ENCODE measurements at regions not wholly inside any gene's neighbourhood (a gene's known extent, or its start where the extent isn't known, plus 50 kb on each side); places are given as distances from the start of the nearest gene placed in this dataset.
A peak's percentile ranks its signal among the peaks of the same experiment; 100 is the strongest.

DNA sequence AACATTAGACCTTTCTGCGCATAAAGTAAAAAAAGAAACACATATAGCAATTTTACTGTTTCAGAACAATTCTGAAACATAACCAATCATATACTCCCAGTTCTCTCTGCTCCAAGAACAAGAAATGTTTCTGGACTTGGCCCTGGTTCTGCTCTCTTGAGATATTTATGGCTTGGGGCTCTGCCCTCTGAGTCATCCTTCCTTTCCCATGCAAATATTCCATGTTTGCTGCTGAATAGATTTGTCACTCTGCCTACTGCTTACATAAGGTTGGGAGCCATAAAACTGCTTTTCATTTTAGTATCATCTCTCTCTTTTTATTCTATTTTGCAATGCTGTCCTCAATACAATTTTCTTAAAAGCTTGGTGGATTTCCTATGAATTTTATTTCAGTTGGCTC lies 499.6 kb upstream of the ACVR2A start:
- Histone ChIP-seq H3K4me1 (ENCODE audit: low read depth) (no peaks in the 10 kb centered on the region), H3K27me3 (no peaks in the 10 kb centered on the region), H3K27ac (no peak overlapping the region), H3K36me3 (no peaks in the 10 kb centered on the region), H3K4me3 (no peak overlapping the region), H3K9me3 (ENCODE audit: low read depth) (no peaks in the 10 kb centered on the region)
- DNase-seq (ENCODE audit: low read depth in 1 of 2, low spot score in 1 of 2) = peak in 1 of 2 donors; percentile 32
- TF ChIP-seq, protein P1, sequence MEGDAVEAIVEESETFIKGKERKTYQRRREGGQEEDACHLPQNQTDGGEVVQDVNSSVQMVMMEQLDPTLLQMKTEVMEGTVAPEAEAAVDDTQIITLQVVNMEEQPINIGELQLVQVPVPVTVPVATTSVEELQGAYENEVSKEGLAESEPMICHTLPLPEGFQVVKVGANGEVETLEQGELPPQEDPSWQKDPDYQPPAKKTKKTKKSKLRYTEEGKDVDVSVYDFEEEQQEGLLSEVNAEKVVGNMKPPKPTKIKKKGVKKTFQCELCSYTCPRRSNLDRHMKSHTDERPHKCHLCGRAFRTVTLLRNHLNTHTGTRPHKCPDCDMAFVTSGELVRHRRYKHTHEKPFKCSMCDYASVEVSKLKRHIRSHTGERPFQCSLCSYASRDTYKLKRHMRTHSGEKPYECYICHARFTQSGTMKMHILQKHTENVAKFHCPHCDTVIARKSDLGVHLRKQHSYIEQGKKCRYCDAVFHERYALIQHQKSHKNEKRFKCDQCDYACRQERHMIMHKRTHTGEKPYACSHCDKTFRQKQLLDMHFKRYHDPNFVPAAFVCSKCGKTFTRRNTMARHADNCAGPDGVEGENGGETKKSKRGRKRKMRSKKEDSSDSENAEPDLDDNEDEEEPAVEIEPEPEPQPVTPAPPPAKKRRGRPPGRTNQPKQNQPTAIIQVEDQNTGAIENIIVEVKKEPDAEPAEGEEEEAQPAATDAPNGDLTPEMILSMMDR (IDR thresholded peaks at IDR 0.05; ENCODE audit: low read depth, low read length) = no peak

DNA sequence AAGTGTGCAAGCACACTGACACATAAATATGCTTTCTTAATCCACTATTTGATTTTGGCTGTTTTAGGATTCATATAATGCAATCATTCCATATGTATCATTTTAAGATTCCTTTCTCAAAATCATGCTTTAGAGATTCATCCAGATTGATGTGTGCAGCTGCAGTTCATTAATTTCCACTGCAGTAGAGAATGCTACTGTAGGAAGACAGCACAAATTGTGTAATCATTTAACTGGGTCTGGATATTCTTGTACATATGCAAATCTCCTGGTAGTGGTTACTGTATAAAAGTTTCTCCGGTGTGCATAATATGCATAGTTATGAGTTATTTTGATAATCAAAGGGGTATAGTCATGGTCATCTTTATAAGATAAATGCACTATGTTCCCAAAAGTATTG lies 502.5 kb upstream of the ACVR2A start:
- no peaks in the 10 kb centered on the region for H3K36me3 ChIP-seq
- no peak overlapping the region for H3K4me3 ChIP-seq
- H3K4me1 ChIP-seq (ENCODE audit: low read depth) = no peaks in the 10 kb centered on the region
- H3K27me3 ChIP-seq = no peaks in the 10 kb centered on the region
- no peak for DNase-seq (ENCODE audit: low read depth in 1 of 2, low spot score in 1 of 2)
- H3K27ac ChIP-seq = no peak overlapping the region
- H3K9me3 ChIP-seq (ENCODE audit: low read depth) = no peaks in the 10 kb centered on the region
- TF ChIP-seq, protein P1 (IDR thresholded peaks at IDR 0.05; ENCODE audit: low read depth, low read length) = no peak

DNA sequence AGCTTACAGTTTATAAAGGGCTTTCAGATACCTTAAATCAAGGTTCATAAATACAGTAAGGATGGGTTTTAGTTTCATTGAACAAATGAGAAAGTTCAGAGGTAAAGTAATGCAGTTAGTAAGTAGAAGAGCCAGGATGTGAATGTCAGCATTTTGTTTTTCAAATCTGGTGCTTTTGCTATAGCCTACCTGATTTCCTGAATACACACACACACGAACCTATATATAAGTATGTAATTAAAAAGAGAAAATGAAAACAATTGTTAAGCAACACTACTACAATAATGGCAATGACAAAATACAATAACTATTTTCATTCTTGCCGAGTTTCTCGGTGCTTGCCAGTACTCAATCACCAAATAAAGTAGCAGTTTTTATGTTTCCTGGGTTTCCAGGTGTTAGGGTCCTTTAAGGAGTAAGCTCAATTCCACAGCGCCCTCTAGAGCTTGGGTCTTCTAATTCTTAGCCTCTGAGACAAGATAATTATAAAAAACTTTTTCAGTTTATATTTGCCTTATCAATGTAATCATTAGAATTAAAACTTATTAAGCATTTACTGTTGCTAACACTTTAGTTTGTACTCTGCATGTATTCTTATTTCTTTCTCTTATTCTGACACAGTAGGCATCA lies 512.9 kb upstream of the ACVR2A start:
- Histone ChIP-seq H3K4me3 (no peak overlapping the region), H3K27me3 (no peaks in the 10 kb centered on the region), H3K36me3 (no peaks in the 10 kb centered on the region), H3K4me1 (ENCODE audit: low read depth) (no peaks in the 10 kb centered on the region), H3K27ac (no peak overlapping the region), H3K9me3 (ENCODE audit: low read depth) (no peaks in the 10 kb centered on the region)
- DNase-seq (ENCODE audit: low read depth in 1 of 2, low spot score in 1 of 2) = peak; percentile 60 to 65
- TF ChIP-seq, protein P1 (IDR thresholded peaks at IDR 0.05; ENCODE audit: low read depth, low read length) = peak; percentile 61

DNA sequence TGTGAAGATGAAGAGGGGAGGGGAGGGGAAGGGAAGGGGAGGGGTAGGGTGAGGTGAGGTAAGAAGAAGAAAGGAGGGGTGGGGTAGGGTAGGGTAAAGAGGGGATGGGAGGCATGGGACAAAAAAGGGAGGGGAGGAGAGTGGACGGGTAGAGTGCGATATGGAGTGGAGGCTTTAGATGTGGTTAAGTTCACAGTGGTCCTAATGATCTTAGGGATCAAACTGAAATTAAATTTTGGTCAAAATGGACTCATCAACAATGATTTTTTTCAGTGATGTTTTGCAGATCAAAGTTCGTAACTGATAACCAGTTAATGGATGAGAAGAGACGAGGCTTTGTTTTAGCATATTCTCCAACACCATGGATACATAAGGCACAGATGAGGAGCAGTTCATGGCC lies 513.9 kb upstream of the ACVR2A start:
- TF ChIP-seq, protein P1 (IDR thresholded peaks at IDR 0.05; ENCODE audit: low read depth, low read length) = no peak

DNA sequence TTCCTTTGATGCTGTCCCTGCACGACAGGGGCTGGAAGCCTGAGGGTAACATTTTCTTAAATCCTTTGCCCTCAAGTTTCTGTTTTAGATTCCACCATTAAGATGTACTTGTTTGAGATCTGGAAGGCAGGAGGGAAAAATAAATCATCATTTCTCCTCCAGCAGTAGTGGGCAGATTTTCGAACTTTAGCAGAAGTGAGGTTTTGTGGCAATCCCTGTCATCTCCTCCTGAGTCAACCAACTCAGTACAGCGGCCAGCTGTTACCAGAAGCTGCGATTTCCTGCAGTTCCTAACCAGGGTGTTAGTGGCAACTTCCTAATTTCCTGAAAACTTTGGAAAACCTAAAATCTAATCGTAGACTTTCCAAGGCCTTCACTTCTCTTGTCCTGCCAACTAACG lies 517.2 kb upstream of the ACVR2A start:
- DNase-seq (ENCODE audit: low read depth in 1 of 2, low spot score in 1 of 2) = peak in 1 of 2 donors; percentile 72
- Histone ChIP-seq H3K4me1 (ENCODE audit: low read depth) (no peaks in the 10 kb centered on the region), H3K9me3 (ENCODE audit: low read depth) (no peaks in the 10 kb centered on the region), H3K4me3 (no peak overlapping the region), H3K27ac (no peak overlapping the region), H3K27me3 (no peaks in the 10 kb centered on the region), H3K36me3 (no peaks in the 10 kb centered on the region)
- TF ChIP-seq, protein P1 (IDR thresholded peaks at IDR 0.05; ENCODE audit: low read depth, low read length) = no peak

More for the DNA sequence above, 513.9 kb upstream of the ACVR2A start:
- Histone ChIP-seq H3K36me3 (no peaks in the 10 kb centered on the region), H3K9me3 (ENCODE audit: low read depth) (no peaks in the 10 kb centered on the region), H3K4me3 (no peak overlapping the region), H3K4me1 (ENCODE audit: low read depth) (no peaks in the 10 kb centered on the region), H3K27ac (no peak overlapping the region), H3K27me3 (no peaks in the 10 kb centered on the region)
- no peak for DNase-seq (ENCODE audit: low read depth in 1 of 2, low spot score in 1 of 2)
